HG03571 (cell line): ENCODE measurements at regions not wholly inside any gene's neighbourhood (a gene's known extent, or its start where the extent isn't known, plus 50 kb on each side); places are given as distances from the start of the nearest gene placed in this dataset.

Experiments
- ATAC-seq: cut with Tn5 transposase; IDR thresholded peaks from one replicate; pipeline ENCODE4 v1.9.1; 2021; ENCODE audit not compliant: unreplicated experiment

GRCh38 chr10:3982746-3983442 lies 197.9 kb upstream of the KLF6 start:
- no peak for ATAC-seq

- ATAC-seq: no peak
Observed at GRCh38 chr10:3981300-3981699, 196.3 kb upstream of the KLF6 start.

DNA sequence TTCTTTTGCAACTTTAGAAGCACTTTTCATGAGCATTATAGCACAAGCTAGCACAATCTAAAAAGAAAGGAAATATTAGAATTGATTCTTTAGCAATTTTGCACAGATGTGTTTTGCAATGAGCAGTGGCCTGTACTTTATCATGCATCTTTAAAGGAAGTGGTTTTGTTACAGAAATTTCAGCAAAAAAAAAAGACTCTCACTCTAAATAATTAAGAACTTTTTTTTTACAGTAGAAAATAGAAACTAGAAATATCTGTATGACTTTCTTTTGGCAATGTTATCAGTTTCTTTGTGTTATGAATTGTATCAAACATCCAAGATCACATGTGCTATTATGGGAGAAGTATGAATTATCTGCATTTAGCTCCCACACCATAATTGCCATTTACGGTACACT lies 195.7 kb upstream of the KLF6 start:
- ATAC-seq: peak; percentile 47

DNA sequence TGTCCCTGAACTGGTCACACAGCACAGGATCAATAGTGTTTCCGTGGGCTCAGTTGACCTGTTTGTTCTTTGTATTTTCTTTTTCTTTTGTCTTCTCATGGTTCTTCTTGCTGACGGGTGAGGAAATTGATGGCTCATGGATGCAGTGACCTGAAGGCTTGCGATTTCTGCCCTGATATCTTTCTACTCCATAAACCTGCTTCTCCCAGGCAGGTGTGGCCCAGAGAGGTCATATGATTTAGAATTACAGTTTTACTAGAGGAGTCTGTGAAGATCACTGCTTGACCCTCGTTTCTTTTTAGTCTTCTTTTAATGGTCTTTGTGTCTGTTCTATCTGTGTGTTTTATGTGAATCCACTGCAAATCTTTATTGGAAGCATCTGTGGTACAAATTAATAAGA lies 195.1 kb upstream of the KLF6 start:
- ATAC-seq: no peak

- no peak for ATAC-seq
Observed at GRCh38 chr10:3978761-3979160, 193.8 kb upstream of the KLF6 start.

- no peak for ATAC-seq
Observed at GRCh38 chr10:3978174-3978573, 193.2 kb upstream of the KLF6 start.

DNA sequence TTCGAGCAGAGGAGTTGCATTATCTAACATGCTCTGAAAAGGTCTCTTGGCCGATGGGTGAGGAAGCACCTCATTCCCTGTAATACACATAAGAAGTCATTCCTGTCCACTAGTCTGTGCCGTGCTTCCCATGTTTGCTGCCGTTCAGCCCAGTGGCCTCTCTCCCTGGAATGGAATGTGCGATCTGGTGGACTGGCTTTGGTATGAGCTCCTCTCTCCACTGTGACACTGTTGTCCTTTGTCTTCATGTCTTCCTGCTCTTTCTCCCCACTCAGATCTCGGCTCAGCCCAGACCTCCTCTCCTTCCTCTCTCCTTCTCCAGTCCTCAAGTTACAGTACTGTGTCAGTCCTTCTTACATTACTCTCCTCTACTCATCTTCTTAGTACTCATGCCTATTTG lies 192.8 kb upstream of the KLF6 start:
- ATAC-seq: no peak

DNA sequence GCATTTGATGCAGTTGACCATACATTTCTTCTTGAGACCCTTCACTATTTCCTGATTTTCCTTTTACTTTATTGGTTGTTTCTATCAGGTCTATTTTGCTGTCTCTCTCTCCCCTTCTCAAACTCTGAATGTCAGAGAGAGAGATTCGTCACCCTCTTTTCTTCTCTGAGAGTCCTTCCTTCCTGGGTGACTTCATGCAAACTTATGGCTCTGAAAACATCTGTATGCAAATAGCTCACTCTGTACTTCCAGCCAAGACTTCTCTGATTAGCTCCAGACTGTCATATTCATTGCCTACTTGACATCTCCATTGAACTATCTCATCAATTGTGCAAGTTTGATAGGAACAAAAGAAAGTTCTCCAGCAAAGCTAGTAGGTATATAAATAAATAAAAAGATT lies 191.7 kb upstream of the KLF6 start:
- ATAC-seq: no peak

DNA sequence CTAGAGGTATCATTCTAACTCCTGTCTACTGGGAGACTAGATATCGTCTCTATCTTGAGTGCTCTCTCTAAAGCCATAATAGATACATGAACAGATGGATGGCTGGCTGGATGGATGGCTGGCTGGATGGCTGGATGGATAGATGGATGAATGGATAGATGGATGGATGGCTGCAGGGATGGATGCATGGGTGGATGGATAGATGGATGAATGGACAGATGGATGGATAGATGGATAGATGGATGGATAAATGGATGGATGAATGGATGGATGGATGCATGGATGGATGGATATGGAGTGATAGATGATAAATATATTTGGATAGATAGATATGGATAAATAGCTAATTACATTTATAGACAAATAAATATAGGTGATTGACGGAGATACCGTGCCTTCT lies 191.2 kb upstream of the KLF6 start:
- ATAC-seq: no peak

DNA sequence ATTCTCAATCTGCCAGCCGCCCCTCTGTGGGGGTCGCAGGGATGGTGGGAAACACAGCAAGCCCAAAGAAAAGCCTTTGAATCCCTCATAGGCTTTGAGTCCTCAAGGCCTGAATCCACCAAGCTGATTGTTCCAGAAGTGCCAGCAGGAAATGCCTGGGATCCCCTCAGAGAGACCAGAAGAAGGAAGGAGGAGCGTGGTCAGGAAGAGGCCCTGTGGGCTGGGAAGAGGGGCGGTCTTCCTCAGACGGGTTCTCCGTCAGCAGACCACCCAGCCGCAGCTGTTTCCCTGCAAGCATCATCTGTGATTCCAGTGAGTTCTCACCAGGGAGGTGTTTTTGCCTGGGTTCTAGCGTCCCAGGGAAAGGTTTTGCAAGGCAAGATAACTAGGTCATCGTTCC lies 190.0 kb upstream of the KLF6 start:
- no peak for ATAC-seq

DNA sequence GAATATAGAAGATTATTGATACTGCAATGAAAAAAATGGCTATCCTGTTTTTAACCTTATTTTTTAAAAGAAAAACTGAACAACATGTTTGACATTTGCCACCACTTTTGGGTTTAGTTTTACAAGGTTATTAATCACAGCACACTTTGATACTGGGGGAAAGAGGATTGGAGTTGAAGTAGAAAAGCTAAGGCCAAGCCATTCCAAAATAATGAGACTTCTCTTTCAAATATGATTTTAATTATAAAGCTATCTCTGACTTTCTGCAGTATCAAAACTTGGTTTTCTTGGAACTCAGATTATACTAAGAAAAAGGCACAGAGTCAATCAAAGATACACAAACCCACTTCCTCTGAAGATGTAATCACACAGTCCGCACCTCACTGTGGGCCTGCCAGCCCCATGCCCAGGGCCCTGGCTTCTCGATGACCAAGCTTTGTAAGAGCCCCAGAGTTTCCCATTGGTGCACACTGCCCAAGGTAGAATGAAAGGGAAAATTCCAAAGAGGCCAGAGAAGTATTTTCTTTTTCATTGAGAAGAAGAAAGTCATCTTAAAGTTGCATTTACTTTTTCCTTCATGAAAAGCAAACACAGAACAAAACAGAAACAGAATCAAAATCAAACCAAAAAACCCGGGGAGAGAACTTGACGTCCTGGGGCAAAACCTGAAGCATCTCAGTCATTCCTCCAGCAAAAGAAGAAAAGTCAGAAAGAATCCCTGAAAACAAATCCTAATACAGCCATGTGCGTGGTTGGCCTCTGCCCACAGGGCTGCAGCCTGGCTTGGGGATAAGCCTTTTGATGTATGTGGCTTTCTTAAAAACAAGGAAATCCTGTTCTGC lies 187.7 kb upstream of the KLF6 start:
- ATAC-seq: no peak

DNA sequence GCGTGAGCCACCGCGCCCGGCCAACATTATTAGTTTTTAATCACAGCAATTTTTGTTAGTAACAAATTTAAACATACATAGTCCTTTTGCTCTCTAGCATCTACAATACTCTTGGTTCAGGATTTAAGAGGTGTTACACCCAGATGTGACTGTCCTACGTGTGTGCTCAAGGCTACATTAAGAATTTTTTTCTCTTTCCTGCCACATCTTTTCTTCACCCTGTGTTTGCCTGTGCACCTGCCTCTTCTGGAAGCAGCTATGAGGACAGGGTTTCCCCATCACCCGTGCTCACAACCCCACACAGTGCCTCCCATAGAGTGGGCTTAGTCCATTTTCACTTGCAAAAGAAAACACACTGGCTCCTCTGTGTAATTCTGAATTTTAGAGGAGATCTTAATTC lies 186.7 kb upstream of the KLF6 start:
- ATAC-seq: no peak

DNA sequence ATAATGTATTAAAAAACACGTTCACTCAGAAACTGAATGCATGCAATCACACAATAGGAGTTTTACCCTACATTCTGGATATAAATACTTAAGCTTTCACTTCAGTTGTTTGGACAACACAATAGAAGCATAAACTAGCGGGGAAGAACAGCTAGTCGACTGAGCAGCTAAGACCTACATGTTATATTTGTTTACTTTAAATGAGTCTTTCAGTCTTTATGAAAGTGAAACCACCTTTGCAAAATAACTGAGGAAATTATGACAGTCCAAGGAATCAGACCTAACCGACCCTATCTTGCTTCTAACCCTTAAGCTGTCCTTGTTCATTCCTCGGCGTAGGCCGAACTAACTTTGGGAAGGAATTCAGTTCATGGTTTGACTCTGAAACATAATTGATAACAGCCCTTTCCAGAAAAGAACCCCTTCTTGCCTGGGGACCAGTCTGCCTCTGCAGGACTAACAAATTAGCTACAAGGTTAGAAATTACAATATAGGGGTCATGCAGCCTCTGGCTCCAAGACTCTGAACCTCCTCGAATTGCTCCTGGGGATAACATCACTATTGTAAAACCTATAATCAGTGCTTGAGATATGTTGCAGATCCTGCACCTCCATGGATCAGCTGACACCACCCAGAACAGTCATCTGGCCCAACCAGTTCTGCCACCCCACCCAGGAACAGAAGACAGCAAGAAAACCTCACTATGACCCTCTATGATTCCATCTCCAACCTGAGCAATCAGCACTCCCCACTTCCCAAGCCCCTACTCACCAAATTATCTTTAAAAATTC lies 185.1 kb upstream of the KLF6 start:
- no peak for ATAC-seq

DNA sequence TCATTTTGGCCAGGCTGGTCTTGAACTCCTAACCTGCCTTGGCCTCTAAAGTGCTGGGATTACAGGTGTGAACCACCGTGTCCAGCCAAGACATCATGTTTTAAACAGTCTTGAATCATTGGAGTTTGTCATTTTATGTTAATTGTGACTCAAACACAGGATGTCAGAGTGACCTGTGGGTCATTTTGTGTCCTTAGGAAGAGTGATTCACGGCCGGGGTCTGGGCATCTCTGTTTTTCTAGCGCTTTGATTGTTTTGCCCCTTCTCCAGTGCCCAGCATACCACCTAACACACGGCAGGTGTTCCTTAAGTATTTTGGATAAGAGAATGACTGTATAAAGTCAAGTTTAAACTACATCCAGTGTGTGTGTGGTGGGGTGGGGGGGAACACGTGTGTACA lies 183.7 kb upstream of the KLF6 start:
- ATAC-seq: no peak

- ATAC-seq: no peak
Observed at GRCh38 chr10:3964516-3964915, 179.5 kb upstream of the KLF6 start.

GRCh38 chr10:3963191-3963673 lies 178.2 kb upstream of the KLF6 start:
- ATAC-seq: no peak

- no peak for ATAC-seq
Observed at GRCh38 chr10:3961082-3961481, 176.1 kb upstream of the KLF6 start.

DNA sequence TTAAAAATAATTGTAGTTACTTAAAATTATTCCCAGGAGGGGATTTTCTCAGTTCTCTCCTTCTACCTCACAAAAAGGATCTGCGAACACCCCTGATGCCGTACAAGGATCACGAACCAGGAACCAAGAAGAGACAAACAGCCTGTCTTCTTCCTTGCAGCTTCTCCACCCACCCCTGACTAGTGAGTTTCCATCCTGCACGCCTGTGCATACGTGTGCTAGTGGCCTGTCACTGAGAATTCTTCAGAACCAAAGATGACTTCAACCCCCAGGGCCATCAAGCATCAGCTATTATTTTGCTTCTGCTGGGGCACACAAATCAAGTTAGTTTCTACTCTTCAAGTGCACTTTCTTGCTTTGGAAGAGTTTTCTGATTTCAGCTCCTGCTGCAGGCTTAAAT lies 175.5 kb upstream of the KLF6 start:
- no peak for ATAC-seq

DNA sequence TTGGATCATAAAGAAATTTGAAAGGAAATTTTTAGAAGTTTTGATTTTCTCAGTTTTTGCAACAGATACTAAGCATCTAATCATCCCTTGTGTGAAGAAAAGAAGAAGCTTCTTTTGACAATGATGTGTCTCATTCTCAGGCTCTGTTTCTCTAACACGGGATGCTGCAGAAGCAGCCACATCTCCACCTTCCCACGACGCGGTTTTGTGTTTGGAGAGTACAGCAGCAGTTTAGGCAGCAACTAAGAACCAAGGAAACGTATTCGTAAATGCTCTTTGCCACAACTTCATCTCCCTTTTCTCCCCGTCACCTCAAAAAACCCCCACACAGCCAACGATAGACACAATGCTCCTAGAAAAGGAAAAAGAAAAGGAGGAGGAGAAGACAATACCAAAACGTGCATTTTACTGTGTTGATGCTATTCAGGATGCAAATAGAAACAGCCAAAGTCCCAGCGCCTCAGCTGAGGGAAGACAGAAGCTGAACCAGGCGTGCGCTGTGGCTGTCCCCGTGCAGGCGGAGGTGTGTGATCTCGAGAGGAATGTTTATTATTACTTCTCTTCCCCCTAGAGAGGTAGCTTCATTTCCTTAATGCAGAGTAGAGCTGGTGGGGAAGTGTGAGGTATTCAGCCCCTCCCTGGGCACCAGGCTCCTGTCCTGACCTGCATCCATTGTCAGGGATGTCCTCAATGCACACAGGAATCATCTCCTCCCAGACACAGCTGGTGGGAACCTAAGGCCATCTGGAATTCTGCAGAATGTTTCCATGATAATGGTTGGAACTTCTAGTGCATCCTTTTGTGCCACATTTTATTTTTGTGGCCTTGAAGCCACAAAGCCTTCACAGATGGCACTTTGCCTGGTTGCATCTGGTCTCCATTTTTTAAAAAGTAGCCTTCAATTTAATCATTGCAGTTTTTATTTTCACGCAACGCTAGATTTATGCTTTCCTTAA lies 174.6 kb upstream of the KLF6 start:
- ATAC-seq: no peak

DNA sequence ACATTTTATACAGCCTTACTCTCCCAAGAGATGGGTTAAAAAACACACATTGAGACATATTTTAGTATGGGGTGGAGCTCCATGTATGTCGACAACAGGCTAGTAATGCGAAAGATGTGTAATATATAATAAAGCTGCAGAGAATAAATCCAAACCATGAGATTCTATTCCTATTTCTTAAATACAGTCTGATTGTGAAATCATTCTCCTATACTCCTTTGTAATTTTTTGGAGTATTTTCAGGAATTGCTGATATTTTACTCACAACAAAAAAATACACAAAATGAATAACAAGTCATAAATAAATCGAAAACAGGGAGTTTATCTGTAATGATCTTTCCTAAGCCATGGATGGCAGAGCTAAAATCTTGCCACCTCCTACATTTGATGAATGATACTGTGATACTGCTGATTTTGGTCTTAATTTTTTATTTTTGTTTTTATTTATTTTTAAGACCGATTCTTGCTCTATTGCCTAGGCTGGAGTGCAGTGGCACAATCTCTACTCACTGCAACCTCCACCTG lies 173.5 kb upstream of the KLF6 start:
- ATAC-seq: no peak
